Pancreas (tissue), 10 donors: ENCODE measurements at regions not wholly inside any gene's neighbourhood (a gene's known extent, or its start where the extent isn't known, plus 50 kb on each side); places are given as distances from the start of the nearest gene placed in this dataset.
"Not testable (repeated sequence)": the region's sequence is repeated elsewhere in the genome, so short reads cannot be mapped to it uniquely, and the experiment has no call there.

ENCODE experiments used
- ATAC-seq, 4 donors: fragments of 200-7000 bp; cut with Tn5 transposase; one replicate each; pipeline versions ENCODE4 v1.8.0 to v1.9.1; 2020; ENCODE audit warnings: mild to moderate bottlenecking in 4 of 4, moderate library complexity in 4 of 4
- DNase-seq, 6 donors: peaks; one replicate each; pipeline ENCODE4 v3.0.0-alpha.2; 2020
- FAIRE-seq: peaks from 2 replicates; lab custom pipeline; 2012; peaks lifted over from hg19 to GRCh38; lab: Jason Lieb, UNC
- H3K27ac ChIP-seq, 4 donors: fragments of 200-600 bp; sonication (generic); 1 replicate in 3 of 4; 2 replicates in 1 of 4; pipeline versions ENCODE4 v1.5.0 to v1.8.0; 2020
- H3K27me3 ChIP-seq, 4 donors: fragments of 200-600 bp; one replicate each; pipeline ENCODE4 v1.8.0; 2021
- H3K36me3 ChIP-seq, 3 donors: fragments of 200-600 bp; sonication (generic) in 1 of 3; one replicate each; pipeline versions ENCODE4 v1.5.0 to v1.8.0; 2020 to 2021
- H3K4me1 ChIP-seq, 3 donors: fragments of 200-600 bp; one replicate each; pipeline ENCODE4 v1.8.0; 2021
- H3K4me3 ChIP-seq, 4 donors: fragments of 200-600 bp; sonication (generic) in 2 of 4; one replicate each; pipeline versions ENCODE4 v1.5.0 to v1.8.0; 2020 to 2021
- H3K9me3 ChIP-seq, 4 donors: fragments of 200-600 bp; one replicate each; pipeline ENCODE4 v1.8.0; 2021
- WGBS, 2 donors: extraction: QIAGEN DNeasy Blood & Tissue Kit; methylation state at CpG; one replicate each; pipeline ENCODE4 v1.1.7; 2013; 5-methylcytosine and 5-hydroxymethylcytosine counted together
- intact Hi-C, 3 donors: fragments of 100-400 bp; cut with DNase I; formaldehyde crosslinking; loops; one replicate each; pipeline versions ENCODE4 v1.11.1 to v1.14.2; 2022
- TF ChIP-seq, protein P1 (sequence below), 4 donors: fragments of 200-600 bp; sonication (generic) in 3 of 4; IDR thresholded peaks; one replicate each; pipeline versions ENCODE4 v1.5.0 to v1.8.0; 2021; ENCODE audit warnings: antibody characterized with exemption in 4 of 4
- donor health status: healthy with polysubstance abuse.
- donor health status: DM: no; HTN: no; CAD: no; lungs with moderate emphysema.
- donor health status: DM: no; HTN: no; CAD: no.
- donor health status: control.
- donor health status: control.
- donor health status: Bipolar disorder and iron deficiency.
- donor health status: DM: yes; HTN: yes; CAD: no.
- donor health status: DM: no; HTN: no; CAD: no.
- donor health status: DM: no; HTN: no; CAD: no.
- donor health status: DM: yes; HTN: yes; CAD: no.

DNA sequence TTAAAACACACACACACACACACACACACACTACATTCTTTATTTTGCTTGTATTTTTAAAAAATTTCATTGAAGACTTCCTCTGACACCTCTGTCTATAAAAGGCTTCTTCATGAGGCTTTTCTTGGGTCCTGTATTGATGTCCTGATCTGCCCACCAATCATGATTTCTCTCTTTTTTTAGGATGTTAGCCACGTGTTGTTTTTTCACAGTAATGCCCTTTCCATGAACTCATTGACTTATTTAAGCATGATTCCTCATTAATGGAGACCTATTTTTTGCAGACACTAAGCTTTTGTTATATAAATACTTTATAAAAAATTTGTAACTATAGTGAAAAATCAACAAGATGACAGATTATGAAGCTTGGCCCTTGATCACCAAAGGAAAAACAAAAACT lies 173.8 kb upstream of the CNTNAP5 start:
- DNase-seq: no peak
- intact Hi-C loops: no loop called here
- no peak overlapping the region for H3K4me3 ChIP-seq
- no peak for FAIRE-seq
- no peak overlapping the region for H3K27ac ChIP-seq
- WGBS, 2 donors: 18 to 23% methylated on average over 1 of the region's 1 CpG
- no peaks in the 10 kb centered on the region for H3K36me3 ChIP-seq
- no peak for ATAC-seq
- H3K27me3 ChIP-seq: no peaks in the 10 kb centered on the region
- no peaks in the 10 kb centered on the region for H3K4me1 ChIP-seq
- H3K9me3 ChIP-seq: no peaks in the 10 kb centered on the region
- TF ChIP-seq, protein P1, sequence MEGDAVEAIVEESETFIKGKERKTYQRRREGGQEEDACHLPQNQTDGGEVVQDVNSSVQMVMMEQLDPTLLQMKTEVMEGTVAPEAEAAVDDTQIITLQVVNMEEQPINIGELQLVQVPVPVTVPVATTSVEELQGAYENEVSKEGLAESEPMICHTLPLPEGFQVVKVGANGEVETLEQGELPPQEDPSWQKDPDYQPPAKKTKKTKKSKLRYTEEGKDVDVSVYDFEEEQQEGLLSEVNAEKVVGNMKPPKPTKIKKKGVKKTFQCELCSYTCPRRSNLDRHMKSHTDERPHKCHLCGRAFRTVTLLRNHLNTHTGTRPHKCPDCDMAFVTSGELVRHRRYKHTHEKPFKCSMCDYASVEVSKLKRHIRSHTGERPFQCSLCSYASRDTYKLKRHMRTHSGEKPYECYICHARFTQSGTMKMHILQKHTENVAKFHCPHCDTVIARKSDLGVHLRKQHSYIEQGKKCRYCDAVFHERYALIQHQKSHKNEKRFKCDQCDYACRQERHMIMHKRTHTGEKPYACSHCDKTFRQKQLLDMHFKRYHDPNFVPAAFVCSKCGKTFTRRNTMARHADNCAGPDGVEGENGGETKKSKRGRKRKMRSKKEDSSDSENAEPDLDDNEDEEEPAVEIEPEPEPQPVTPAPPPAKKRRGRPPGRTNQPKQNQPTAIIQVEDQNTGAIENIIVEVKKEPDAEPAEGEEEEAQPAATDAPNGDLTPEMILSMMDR (IDR thresholded peaks at IDR 0.05): no peak

DNA sequence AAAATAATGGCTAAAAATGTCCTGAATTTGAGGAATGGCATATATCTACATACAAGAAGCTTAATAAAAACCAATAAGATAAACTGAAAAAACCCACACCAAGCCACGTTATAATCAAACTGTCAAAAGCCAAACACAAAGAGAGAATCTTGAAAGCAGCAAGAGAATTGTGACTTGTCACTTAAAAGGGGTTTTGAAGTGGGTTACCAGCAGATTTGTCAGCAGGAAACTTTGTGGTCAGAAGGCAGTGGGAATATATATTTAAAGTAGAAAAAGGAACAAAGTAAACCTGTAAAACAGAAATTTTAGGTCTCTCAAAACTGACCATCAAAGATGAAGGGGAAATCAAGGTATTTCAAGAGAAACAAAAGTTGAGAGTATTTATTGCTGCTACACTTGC lies 171.9 kb upstream of the CNTNAP5 start:
- TF ChIP-seq, protein P1 (IDR thresholded peaks at IDR 0.05): no peak
- FAIRE-seq: no peak
- intact Hi-C loops: no loop called here

DNA sequence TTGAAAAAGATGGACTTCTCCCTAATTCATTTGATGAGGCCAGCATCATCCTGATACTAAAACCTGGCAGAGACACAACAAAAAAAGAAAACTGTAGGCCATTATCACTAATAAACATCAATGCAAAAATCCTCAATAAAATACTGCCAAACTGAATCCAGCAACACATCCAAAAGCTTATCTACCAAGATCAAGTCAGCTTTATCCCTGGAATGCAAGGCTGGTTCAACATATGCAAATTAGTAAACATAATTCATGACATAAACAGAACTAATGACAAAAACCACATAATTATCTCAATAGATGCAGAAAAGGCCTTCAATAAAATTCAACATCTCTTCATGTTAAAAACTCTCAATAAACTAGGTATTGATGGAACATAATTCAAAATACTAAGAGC lies 166.1 kb upstream of the CNTNAP5 start:
- H3K4me3 ChIP-seq, H3K27me3 ChIP-seq, ATAC-seq, FAIRE-seq, H3K36me3 ChIP-seq, H3K4me1 ChIP-seq, H3K9me3 ChIP-seq, intact Hi-C loops, H3K27ac ChIP-seq, DNase-seq: not testable (repeated sequence)

More for the DNA sequence above, 171.9 kb upstream of the CNTNAP5 start:
- no peak overlapping the region for H3K27ac ChIP-seq
- H3K4me3 ChIP-seq: no peak overlapping the region
- H3K9me3 ChIP-seq: no peaks in the 10 kb centered on the region
- no peaks in the 10 kb centered on the region for H3K4me1 ChIP-seq
- H3K36me3 ChIP-seq: no peaks in the 10 kb centered on the region
- no peaks in the 10 kb centered on the region for H3K27me3 ChIP-seq
- ATAC-seq (no peak), DNase-seq (no peak)
- WGBS, 2 donors: 24 to 29% methylated on average over 1 of the region's 1 CpG

DNA sequence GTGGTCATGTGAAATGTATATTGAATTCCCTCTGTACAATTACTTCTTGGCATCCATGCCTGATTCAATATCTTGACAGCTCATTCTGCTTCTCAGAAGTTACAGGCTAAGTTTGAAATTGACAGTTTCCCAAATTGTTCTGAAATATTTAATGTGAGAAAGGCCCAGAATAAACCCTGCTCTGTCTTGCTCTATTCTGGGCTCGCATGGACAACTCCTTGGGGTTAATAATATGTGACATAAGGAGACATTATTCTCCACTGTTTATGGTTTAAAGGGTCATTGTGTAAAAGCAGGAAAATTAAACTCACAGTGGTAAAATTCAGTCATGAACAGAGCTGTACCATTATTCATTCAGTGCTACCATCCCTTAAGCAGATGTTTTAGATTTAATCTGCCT lies 160.7 kb upstream of the CNTNAP5 start:
- FAIRE-seq (no peak), DNase-seq (no peak), ATAC-seq (no peak)
- H3K4me1 ChIP-seq: no peaks in the 10 kb centered on the region
- no peaks in the 10 kb centered on the region for H3K9me3 ChIP-seq
- H3K36me3 ChIP-seq: no peaks in the 10 kb centered on the region
- intact Hi-C loops: no loop called here
- TF ChIP-seq, protein P1 (IDR thresholded peaks at IDR 0.05): no peak
- H3K27ac ChIP-seq: no peak overlapping the region
- 51 to 54% methylated on average over 1 of the region's 1 CpG for WGBS, 2 donors
- H3K4me3 ChIP-seq: no peak overlapping the region
- no peaks in the 10 kb centered on the region for H3K27me3 ChIP-seq

DNA sequence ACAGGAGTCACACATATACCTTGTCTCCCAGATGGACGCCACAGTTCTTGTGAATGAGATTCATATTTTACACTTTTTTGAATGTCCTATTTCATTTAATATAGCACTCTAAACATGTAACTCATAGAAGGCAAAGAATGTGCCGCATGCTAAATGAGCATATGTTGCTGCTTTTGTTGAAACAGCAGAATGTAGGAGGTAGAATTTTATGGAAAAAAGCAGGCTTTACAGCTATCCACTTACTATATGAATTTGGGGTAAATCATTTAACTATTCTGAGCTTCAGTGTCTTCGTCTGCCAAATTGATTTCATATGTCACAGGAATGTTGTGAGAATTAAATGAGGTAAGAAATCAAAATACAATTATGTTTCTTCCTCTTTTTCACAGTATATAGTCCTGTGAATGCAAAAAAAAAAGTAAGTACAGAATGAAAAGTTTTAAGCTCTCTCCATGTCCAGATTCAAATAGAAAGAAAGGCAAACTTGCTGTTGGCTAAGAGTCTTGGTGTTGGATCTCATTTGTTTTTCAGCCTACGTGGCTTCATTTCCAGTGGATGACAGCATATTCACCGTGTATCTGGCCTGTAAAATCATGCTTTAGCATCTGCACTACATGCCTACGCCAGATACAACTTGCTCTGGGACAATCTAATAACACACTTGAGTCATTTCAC lies 154.7 kb upstream of the CNTNAP5 start:
- FAIRE-seq: no peak
- no peak for DNase-seq
- WGBS, 2 donors: 45 to 58% methylated on average over 6 of the region's 6 CpGs
- Histone ChIP-seq H3K4me3 (no peak overlapping the region), H3K9me3 (no peaks in the 10 kb centered on the region), H3K27me3 (no peaks in the 10 kb centered on the region), H3K27ac (no peak overlapping the region), H3K36me3 (no peaks in the 10 kb centered on the region), H3K4me1 (no peaks in the 10 kb centered on the region)
- intact Hi-C loops: no loop called here
- TF ChIP-seq, protein P1 (IDR thresholded peaks at IDR 0.05): no peak
- ATAC-seq: no peak
